Suppressor macrophage treated with lipopolysaccharide for 1 hour (primary cell): ENCODE measurements at regions not wholly inside any gene's neighbourhood (a gene's known extent, or its start where the extent isn't known, plus 50 kb on each side); places are given as distances from the start of the nearest gene placed in this dataset.
"Not testable (repeated sequence)": the region's sequence is repeated elsewhere in the genome, so short reads cannot be mapped to it uniquely, and the experiment has no call there.

Source experiments
- DNase-seq, 3 donors: peaks; one replicate each; pipeline ENCODE4 v3.0.0-alpha.2; 2020 to 2022

- DNase-seq, result peak in 2 of 3 donors; percentile 24
Observed at GRCh38 chr5:99034336-99034735, 105.5 kb upstream of the CHD1 start.

- peak in 2 of 3 donors; percentile 6 to 38 for DNase-seq
Observed at GRCh38 chr5:99033014-99033900, 104.5 kb upstream of the CHD1 start.

- DNase-seq, result peak; percentile 74 to 82 (median 80)
Observed at GRCh38 chr5:99032234-99033013, 103.6 kb upstream of the CHD1 start.

- peak; percentile 50 to 86 (median 73) for DNase-seq
Observed at GRCh38 chr5:99030906-99031440, 102.2 kb upstream of the CHD1 start.

- no peak for DNase-seq
Observed at GRCh38 chr5:99029172-99029571, 100.4 kb upstream of the CHD1 start.

- not testable (repeated sequence) for DNase-seq
Observed at GRCh38 chr5:99028170-99028569, 99.4 kb upstream of the CHD1 start.

GRCh38 chr5:99025298-99026045 lies 96.7 kb upstream of the CHD1 start:
- DNase-seq, result peak; percentile 54 to 67 (median 63)

- no peak for DNase-seq
Observed at GRCh38 chr5:99023330-99023729, 94.5 kb upstream of the CHD1 start.

GRCh38 chr5:99022250-99022649 lies 93.4 kb upstream of the CHD1 start:
- no peak for DNase-seq

- no peak for DNase-seq
Observed at GRCh38 chr5:99020698-99021048, 91.9 kb upstream of the CHD1 start.

- peak; percentile 46 to 77 (median 74) for DNase-seq
Observed at GRCh38 chr5:99019812-99020697, 91.2 kb upstream of the CHD1 start.

- DNase-seq, result peak in 1 of 3 donors; percentile 14
Observed at GRCh38 chr5:99019254-99019653, 90.4 kb upstream of the CHD1 start.

- no peak for DNase-seq
Observed at GRCh38 chr5:99010294-99010693, 81.5 kb upstream of the CHD1 start.

- DNase-seq, result peak; percentile 32 to 41 (median 38)
Observed at GRCh38 chr5:99008009-99008408, 79.2 kb upstream of the CHD1 start.

- DNase-seq, result no peak
Observed at GRCh38 chr5:99005506-99005905, 76.7 kb upstream of the CHD1 start.

GRCh38 chr5:99004960-99005359 lies 76.2 kb upstream of the CHD1 start:
- peak; percentile 76 to 89 (median 84) for DNase-seq

- DNase-seq, result peak; percentile 51 to 77 (median 73)
Observed at GRCh38 chr5:99000876-99001275, 72.1 kb upstream of the CHD1 start.

- DNase-seq, result no peak
Observed at GRCh38 chr5:99000221-99000620, 71.4 kb upstream of the CHD1 start.

GRCh38 chr5:98999631-99000030 lies 70.8 kb upstream of the CHD1 start:
- no peak for DNase-seq

GRCh38 chr5:98997000-98997399 lies 68.2 kb upstream of the CHD1 start:
- DNase-seq, result no peak

GRCh38 chr5:98994611-98995010 lies 65.8 kb upstream of the CHD1 start:
- no peak for DNase-seq

GRCh38 chr5:98993512-98993911 lies 64.7 kb upstream of the CHD1 start:
- DNase-seq, result no peak
